Dermis microvascular lymphatic vessel endothelial cell (primary cell): ENCODE measurements at regions not wholly inside any gene's neighbourhood (a gene's known extent, or its start where the extent isn't known, plus 50 kb on each side); places are given as distances from the start of the nearest gene placed in this dataset.

Experiments used
- DNase-seq, 2 donors: peaks; one replicate each; pipeline versions ENCODE4 v3.0.0 to v3.0.0-alpha.2; 2010; ENCODE audit warnings: low read depth in 2 of 2

GRCh38 chr7:25549271-25549921 lies 321.1 kb upstream of the NPVF start:
- DNase-seq = no peak

- no peak for DNase-seq
Measured at GRCh38 chr7:25550149-25550548, 321.9 kb upstream of the NPVF start.

- no peak for DNase-seq
Measured at GRCh38 chr7:25552998-25553397, 324.7 kb upstream of the NPVF start.

GRCh38 chr7:25553580-25554291 lies 325.4 kb upstream of the NPVF start:
- DNase-seq = no peak

DNA sequence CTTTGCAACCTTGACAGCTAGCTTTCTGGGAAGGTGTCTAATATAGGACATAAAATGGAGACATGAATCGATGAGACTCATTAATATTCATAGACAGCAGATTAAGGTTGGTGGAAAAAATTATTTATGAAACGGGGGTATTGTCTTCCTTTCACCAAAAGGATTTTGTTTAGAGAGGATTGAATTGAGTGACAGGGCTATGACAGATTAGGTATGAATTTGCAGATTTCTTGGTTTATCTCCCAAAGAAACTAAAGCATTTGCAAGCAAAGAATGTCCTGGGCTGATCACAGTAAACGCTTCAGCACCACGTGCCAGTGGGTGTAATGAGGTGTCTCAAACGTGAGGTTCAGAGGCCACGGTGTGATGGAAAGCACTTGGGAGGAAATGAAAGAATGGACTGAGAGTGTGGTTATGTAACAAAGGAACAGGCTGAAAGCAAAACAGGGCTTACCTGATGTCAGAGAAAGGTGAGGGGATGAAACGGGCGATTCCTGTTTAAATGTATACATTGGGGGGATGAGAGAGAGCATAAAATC lies 329.2 kb upstream of the NPVF start:
- DNase-seq = no peak

GRCh38 chr7:25557930-25558329 lies 329.6 kb upstream of the NPVF start:
- DNase-seq = no peak

- no peak for DNase-seq
Measured at GRCh38 chr7:25558605-25559004, 330.3 kb upstream of the NPVF start.

DNA sequence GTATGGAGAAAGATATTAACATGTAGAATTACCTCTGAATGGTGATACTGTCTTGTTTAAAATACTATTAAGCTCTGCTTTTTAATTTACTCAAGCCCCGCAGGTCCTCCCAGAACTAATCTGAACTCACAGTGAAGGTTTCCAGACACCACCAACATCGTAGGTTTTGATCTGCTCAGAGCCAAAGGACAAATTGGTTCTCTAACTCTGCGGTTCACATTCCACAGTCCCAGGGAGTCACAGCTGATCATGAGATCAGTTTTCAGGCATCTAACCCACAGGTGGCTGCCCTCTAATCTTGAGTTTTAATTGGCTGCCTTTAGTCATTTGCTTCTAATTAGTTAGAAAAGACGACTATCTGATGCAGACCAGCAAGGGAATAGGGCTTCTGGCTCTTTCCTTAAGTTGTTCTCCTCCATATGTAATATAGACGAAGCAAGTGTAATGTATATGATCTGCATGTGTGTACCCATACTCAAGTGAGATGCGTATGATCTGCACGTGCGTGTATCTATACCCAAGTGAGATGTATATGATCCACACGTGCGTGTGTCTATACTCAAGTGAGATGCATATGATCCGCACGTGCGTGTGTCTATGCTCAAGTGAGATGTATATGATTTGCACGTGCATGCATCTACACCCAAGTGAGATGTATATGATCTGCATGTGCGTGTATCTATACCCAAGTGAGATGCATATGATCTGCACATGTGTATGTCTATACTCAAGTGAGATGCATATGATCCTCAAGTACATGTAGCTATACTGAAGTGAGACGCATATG lies 331.5 kb upstream of the NPVF start:
- no peak for DNase-seq

- DNase-seq = no peak
Measured at GRCh38 chr7:25562673-25563182, 334.4 kb upstream of the NPVF start.

DNA sequence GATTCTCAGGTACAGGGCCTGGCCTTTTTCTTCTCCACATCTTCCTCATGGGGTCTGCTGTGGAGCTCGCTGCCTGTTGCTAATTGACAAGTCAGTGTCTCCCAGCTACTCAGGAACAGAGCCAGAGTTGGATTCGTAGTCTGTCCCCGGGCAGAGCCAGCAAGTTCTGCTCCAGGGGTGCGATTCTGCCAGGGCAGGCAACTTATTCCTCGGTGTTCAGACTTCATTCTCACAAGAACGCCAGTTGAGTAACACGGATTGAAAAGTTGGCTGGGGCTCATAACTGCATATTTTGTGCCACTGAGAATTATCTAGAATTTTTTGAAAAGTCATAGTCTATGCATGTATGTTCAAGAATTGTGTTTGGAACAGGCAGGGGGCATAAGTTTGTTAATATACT lies 336.7 kb upstream of the NPVF start:
- DNase-seq = no peak

GRCh38 chr7:25565949-25566348 lies 337.7 kb upstream of the NPVF start:
- DNase-seq = peak; percentile 59 to 72

GRCh38 chr7:25567430-25567829 lies 339.1 kb upstream of the NPVF start:
- DNase-seq = no peak

GRCh38 chr7:25569765-25570164 lies 341.5 kb upstream of the NPVF start:
- DNase-seq = no peak

DNA sequence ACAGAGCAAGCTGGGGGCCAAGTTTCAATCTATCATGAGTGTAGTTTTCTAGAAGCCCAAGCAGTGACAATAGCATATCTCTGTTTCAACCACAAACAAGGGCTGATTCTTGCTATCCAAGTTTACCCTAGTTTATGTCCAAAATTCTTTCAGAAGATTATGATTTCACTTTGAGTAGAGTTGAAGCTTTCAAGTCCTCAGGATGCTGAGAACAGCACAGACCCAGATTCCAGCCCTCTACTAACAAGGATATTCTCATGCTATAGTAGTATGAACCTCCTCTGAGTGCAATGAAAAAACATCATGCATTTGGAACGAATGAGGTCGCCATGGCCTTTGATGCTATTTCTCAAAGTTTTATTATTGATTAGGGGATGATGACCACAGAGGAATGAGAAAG lies 344.1 kb upstream of the NPVF start:
- no peak for DNase-seq

DNA sequence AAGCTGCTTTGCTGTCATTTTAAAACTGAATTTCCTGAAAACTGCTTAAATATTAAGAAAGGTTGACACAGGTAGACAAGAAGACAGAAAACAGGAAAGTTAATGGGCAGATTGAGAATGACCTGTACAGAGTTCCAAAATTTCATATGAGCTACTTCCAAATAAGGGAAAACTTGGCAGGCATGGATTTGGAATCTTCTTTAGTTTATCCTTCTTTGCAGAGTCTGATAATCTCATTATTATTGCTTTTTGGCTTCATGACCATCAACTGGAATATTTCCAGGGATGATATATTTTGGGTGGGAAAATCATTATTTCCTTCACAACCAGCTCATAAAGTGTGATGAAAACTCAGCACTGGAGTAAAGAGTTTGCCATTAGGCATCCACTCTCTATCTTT lies 346.5 kb upstream of the NPVF start:
- no peak for DNase-seq

DNA sequence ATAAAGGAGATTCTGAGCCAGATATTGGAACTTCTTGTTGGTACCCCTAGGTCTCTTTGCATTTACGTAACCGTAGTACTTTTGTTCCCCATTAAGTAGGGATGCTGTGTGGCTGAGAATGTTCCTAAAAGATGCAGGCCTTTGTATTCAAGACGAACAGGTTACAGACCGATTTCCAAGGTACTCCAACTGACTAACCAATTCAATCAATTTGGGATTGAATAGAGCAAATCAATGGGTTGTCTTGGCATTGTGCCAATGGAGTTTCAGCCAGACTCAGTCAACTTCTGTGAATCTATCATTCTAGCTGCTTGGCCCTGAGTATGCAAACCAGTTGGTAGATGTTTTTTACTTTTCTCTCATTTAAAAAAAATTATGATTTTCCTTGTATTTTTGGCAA lies 347.3 kb upstream of the NPVF start:
- DNase-seq = no peak

DNA sequence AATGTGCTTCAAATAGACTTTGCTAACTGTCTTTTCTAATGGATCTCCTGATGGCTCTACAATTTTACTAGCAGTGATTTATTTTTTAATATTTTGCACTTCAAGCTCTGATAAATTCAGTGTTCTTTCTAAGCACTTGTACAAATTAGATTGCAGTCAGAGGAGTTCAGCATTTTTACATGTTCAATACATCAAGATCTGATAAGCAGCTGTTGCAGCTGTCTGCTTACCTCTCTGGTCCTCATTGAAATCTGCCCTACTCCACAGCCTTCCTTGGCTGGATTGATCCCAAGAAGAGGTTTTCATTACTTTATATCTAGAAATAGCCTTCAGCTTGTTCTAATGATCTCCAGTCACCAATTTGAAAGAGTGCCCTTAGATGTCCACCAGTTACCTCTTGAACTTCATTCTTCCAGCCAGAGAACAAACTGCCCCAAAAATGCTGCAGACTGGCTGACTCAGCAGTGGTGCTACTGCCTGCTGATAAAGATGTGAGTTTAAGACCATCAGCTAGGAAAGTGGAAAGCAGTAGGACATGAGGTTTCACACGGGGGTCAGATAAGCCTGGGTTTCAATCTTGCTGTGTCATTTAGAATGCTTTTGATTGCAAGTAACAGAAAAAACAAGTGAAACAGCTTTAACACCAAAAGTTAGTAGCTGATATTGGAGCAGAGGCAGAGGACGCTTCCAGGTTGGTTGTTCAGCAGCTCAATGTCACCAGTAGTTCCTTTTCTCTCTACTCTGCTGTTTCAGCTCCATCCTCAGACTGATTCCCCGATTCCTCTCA lies 350.9 kb upstream of the NPVF start:
- no peak for DNase-seq

DNA sequence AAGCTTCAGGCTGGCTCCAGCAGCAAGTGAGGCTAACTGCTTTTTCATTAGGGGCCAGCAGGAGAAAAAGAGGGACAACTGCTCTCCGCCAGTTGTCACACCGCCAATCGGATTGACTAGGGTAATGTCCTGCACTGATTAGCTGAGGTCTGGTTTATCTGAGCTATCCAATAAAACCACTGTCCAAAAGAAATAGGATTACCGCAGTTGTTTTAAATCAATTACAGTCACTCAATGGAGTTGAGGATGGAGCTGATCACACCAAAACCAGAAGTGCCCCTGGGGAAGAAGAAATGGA lies 351.4 kb upstream of the NPVF start:
- no peak for DNase-seq

DNA sequence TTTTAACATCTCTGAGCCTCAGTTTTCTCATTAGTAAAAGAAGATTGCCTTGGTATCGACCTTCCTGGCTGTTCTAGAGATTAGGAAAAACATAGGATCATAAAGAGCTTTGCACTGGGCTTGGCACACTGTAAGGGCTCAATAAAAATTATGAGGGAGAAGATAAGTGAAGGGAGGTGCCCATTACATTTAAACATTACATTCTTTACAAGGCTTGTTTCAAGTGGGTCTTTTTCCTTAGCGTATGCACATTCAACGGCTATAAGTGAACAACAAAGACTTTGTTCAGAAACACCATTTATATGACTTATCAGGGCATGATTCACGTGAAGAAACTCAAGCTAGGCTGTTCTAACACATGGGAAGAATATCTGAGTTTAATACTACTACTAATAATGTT lies 351.9 kb upstream of the NPVF start:
- no peak for DNase-seq

- DNase-seq = no peak
Measured at GRCh38 chr7:25583621-25584020, 355.3 kb upstream of the NPVF start.

DNA sequence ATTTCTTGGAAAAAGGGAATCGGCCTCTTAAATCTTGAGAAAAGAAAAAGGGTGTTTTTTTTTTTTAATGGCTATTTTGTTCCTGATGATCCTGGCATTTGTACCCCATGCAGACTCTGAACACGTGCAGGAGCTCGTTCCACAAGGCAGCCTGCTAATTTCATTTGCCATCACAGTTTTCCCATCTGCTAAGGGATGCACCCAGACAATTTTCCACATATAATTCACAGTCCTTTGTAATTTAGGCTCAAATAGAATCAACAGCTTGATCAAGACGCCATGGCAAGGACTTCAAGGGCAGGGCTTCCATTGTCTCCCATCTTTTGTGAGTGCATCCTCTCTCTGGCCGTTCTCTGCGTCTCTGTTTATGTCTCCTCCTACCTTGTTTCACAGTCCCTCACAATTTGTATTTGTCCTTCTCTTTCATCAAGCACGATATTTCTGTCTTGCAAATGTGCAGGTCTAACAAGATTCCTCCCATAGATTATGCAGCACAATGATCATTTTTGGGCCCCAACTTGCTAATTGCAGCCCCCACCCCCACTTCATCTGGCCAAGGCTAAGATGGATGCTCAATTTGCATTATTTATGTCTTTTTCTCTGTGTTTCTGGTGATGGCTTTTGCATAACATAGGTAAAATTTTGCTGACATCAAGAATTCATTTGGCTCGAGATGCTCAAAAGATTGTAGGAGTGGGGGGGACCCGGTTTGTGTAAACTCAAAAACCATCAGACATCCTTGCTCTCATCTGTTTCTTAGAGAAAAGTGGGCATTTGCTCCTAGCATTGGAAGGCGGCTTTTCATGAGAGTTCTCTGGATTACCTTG lies 356.0 kb upstream of the NPVF start:
- DNase-seq = no peak
